ENCODE measurements at regions not wholly inside any gene's neighbourhood (a gene's known extent, or its start where the extent isn't known, plus 50 kb on each side); places are given as distances from the start of the nearest gene placed in this dataset.

GRCh38 chr4:60868232-60868960 lies 331.7 kb upstream of the ADGRL3 start:
- no peak for DNase-seq (ENCODE audit: low spot score)
- in situ Hi-C loops (cut with MboI; ENCODE audit: low pct_unique_long_range_greater_than_20kb, low sequenced_read_pairs, unreplicated experiment), result no loop called here
- TF ChIP-seq CTCF (IDR thresholded peaks at IDR 0.05; ENCODE audit: extremely low read depth, insufficient read depth, missing control alignments), result no peak

- no peak for DNase-seq (ENCODE audit: low spot score)
- in situ Hi-C loops (cut with MboI; ENCODE audit: low pct_unique_long_range_greater_than_20kb, low sequenced_read_pairs, unreplicated experiment), result no loop called here
- no peak for TF ChIP-seq CTCF (IDR thresholded peaks at IDR 0.05; ENCODE audit: extremely low read depth, insufficient read depth, missing control alignments)
These were observed 320.9 kb upstream of the ADGRL3 start for GRCh38 chr4:60879135-60879701.

- no peak for TF ChIP-seq CTCF (IDR thresholded peaks at IDR 0.05; ENCODE audit: extremely low read depth, insufficient read depth, missing control alignments)
- DNase-seq (ENCODE audit: low spot score), result no peak
- in situ Hi-C loops (cut with MboI; ENCODE audit: low pct_unique_long_range_greater_than_20kb, low sequenced_read_pairs, unreplicated experiment), result no loop called here
These were observed 315.5 kb upstream of the ADGRL3 start for GRCh38 chr4:60884587-60884986.

- in situ Hi-C loops (cut with MboI; ENCODE audit: low pct_unique_long_range_greater_than_20kb, low sequenced_read_pairs, unreplicated experiment), result no loop called here
- no peak for DNase-seq (ENCODE audit: low spot score)
- TF ChIP-seq CTCF (IDR thresholded peaks at IDR 0.05; ENCODE audit: extremely low read depth, insufficient read depth, missing control alignments), result no peak
These were observed 315.1 kb upstream of the ADGRL3 start for GRCh38 chr4:60885011-60885410.

DNA sequence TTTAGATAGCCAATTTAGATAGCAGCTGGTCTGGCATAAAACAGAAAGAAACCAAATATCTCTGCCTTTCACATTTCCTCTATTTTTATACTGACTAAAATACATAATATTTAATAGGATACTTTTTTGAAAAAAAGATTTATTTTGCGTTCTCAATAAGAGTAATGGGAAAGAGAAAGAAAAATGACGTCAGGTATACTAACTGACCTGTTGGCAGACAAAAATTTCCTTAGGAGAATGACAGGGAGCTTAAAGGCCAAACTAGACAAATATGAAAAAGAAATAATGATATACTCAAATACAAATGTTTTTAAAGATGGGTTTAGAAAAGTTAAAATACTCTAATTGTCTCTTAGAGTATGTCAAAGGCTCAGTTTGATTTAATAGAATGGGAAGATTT lies 309.4 kb upstream of the ADGRL3 start:
- TF ChIP-seq CTCF (IDR thresholded peaks at IDR 0.05; ENCODE audit: extremely low read depth, insufficient read depth, missing control alignments), result no peak
- DNase-seq (ENCODE audit: low spot score), result no peak
- in situ Hi-C loops (cut with MboI; ENCODE audit: low pct_unique_long_range_greater_than_20kb, low sequenced_read_pairs, unreplicated experiment), result no loop called here

GRCh38 chr4:60891947-60892346 lies 308.2 kb upstream of the ADGRL3 start:
- no peak for TF ChIP-seq CTCF (IDR thresholded peaks at IDR 0.05; ENCODE audit: extremely low read depth, insufficient read depth, missing control alignments)
- in situ Hi-C loops (cut with MboI; ENCODE audit: low pct_unique_long_range_greater_than_20kb, low sequenced_read_pairs, unreplicated experiment), result no loop called here
- DNase-seq (ENCODE audit: low spot score), result no peak

All from GM13977 (cell line).